GM23338 (cell line): ENCODE measurements at regions not wholly inside any gene's neighbourhood (a gene's known extent, or its start where the extent isn't known, plus 50 kb on each side); places are given as distances from the start of the nearest gene placed in this dataset.

Experiments used
- ATAC-seq: fragments of 200-7000 bp; cut with Tn5 transposase; 3 replicates; pipeline ENCODE4 v1.9.1; 2020
- DNase-seq: peaks from one replicate; pipeline ENCODE4 v3.0.0-alpha.2; 2015; ENCODE audit warnings: low spot score
- H2AFZ ChIP-seq: fragments of 200-600 bp; sonication (generic); 2 replicates; pipeline ENCODE4 v1.8.0; 2016; ENCODE audit warnings: antibody characterized with exemption, mild to moderate bottlenecking, moderate library complexity
- H3F3A ChIP-seq: fragments of 200-600 bp; sonication (generic); replicated peaks from 2 replicates; pipeline ENCODE4 v1.8.0; 2017; ENCODE audit warnings: antibody characterized with exemption, mixed run types, low read depth
- H3K27ac ChIP-seq: fragments of 200-600 bp; sonication (generic); 2 replicates; pipeline ENCODE4 v1.6.1; 2016; ENCODE audit warnings: low read depth
- H3K27me3 ChIP-seq: fragments of 200-600 bp; sonication (generic); 2 replicates; pipeline ENCODE4 v1.8.0; 2016; ENCODE audit warnings: mild to moderate bottlenecking, mixed run types, moderate library complexity; ENCODE audit not compliant: insufficient read depth
- H3K36me3 ChIP-seq: fragments of 200-600 bp; sonication (generic); 2 replicates; pipeline ENCODE4 v1.8.0; 2016; ENCODE audit warnings: mild to moderate bottlenecking; ENCODE audit not compliant: insufficient read depth
- H3K4me1 ChIP-seq: fragments of 200-600 bp; sonication (generic); 2 replicates; pipeline ENCODE4 v1.8.0; 2016; ENCODE audit warnings: mild to moderate bottlenecking, moderate library complexity; ENCODE audit not compliant: insufficient read depth
- H3K4me2 ChIP-seq: fragments of 200-600 bp; sonication (generic); 2 replicates; pipeline ENCODE4 v1.7.1; 2017; ENCODE audit warnings: mixed run types
- H3K4me3 ChIP-seq: fragments of 200-600 bp; sonication (generic); 2 replicates; pipeline ENCODE4 v1.6.1; 2016; ENCODE audit warnings: mixed run types
- H3K79me2 ChIP-seq: fragments of 200-600 bp; sonication (generic); replicated peaks from 2 replicates; pipeline ENCODE4 v1.8.0; 2017; ENCODE audit warnings: mild to moderate bottlenecking; ENCODE audit not compliant: insufficient read depth
- H3K9me2 ChIP-seq: fragments of 200-600 bp; sonication (generic); 2 replicates; pipeline ENCODE4 v1.8.0; 2017; ENCODE audit not compliant: insufficient read depth
- H4K20me1 ChIP-seq: fragments of 200-600 bp; sonication (generic); replicated peaks from 2 replicates; pipeline ENCODE4 v1.8.0; 2017; ENCODE audit warnings: mild to moderate bottlenecking; ENCODE audit not compliant: insufficient read depth
- H3K27ac Mint-ChIP-seq: 2 replicates; pipeline ENCODE4 v1.8.0; 2020; ENCODE audit warnings: inconsistent platforms, mild to moderate bottlenecking, moderate library complexity, mixed read lengths
- H3K27me3 Mint-ChIP-seq: 3 replicates; pipeline ENCODE4 v1.8.0; 2022; ENCODE audit warnings: low read depth, mild to moderate bottlenecking, moderate library complexity, mixed read lengths, inconsistent platforms; ENCODE audit not compliant: insufficient read depth, poor library complexity
- H3K36me3 Mint-ChIP-seq: 3 replicates; pipeline ENCODE4 v1.8.0; 2021; ENCODE audit warnings: low read depth, mild to moderate bottlenecking, inconsistent platforms, moderate library complexity, mixed read lengths
- H3K4me1 Mint-ChIP-seq: 3 replicates; pipeline ENCODE4 v1.8.0; 2020; ENCODE audit warnings: mild to moderate bottlenecking, inconsistent platforms, mixed read lengths
- H3K4me3 Mint-ChIP-seq: 3 replicates; pipeline ENCODE4 v1.8.0; 2021; ENCODE audit warnings: moderate library complexity, mild to moderate bottlenecking, inconsistent platforms, mixed read lengths
- H3K9me3 Mint-ChIP-seq: 3 replicates; pipeline ENCODE4 v1.8.0; 2020; ENCODE audit warnings: moderate library complexity, mild to moderate bottlenecking, inconsistent platforms, mixed read lengths
- CREB1 ChIP-seq: fragments of 250-450 bp; sonication (Bioruptor Pico); IDR thresholded peaks from 2 replicates; pipeline ENCODE4 v1.5.0; 2020; ENCODE audit warnings: low read depth, mild to moderate bottlenecking, moderate library complexity
- JUNB ChIP-seq: IDR thresholded peaks from one replicate; pipeline ENCODE4 v1.6.1; 2016; ENCODE audit warnings: antibody characterized with exemption; ENCODE audit not compliant: unreplicated experiment
- NANOG ChIP-seq: IDR thresholded peaks from 2 replicates; pipeline ENCODE4 v1.6.1; 2016; ENCODE audit warnings: antibody characterized with exemption, borderline replicate concordance
- REST ChIP-seq: IDR thresholded peaks from one replicate; pipeline ENCODE4 v1.6.1; 2018; ENCODE audit warnings: antibody characterized with exemption; ENCODE audit not compliant: unreplicated experiment
- ZNF114 ChIP-seq: fragments of 250-450 bp; sonication (Bioruptor Pico); IDR thresholded peaks from 2 replicates; pipeline ENCODE4 v1.5.0; 2020; ENCODE audit warnings: mild to moderate bottlenecking, moderate library complexity
- ZNF331 ChIP-seq: fragments of 250-450 bp; sonication (Bioruptor Pico); IDR thresholded peaks from 2 replicates; pipeline ENCODE4 v1.5.0; 2020; ENCODE audit warnings: low read depth, mild to moderate bottlenecking, moderate library complexity
- ZNF462 ChIP-seq: fragments of 250-450 bp; sonication (Bioruptor Pico); IDR thresholded peaks from 2 replicates; pipeline ENCODE4 v1.5.0; 2020; ENCODE audit warnings: mild to moderate bottlenecking, moderate library complexity

GRCh38 chr5:171569065-171569712, 149.7 kb downstream of the FGF18 start:
- H3K4me1 Mint-ChIP-seq = peaks cover 9% of the 10 kb centered on the region
- H3K4me3 ChIP-seq = no peak overlapping the region
- no peak for ATAC-seq

More at GRCh38 chr5:171569065-171569712, 149.7 kb downstream of the FGF18 start:
- H3K27ac ChIP-seq = no peak overlapping the region
- H3K27me3 ChIP-seq = no peaks in the 10 kb centered on the region
- no peaks in the 10 kb centered on the region for H4K20me1 ChIP-seq
- no peak for DNase-seq
- no peaks in the 10 kb centered on the region for H3K79me2 ChIP-seq
- H2AFZ ChIP-seq = no peak overlapping the region
- peaks cover 6% of the 10 kb centered on the region; the same call in 1 of the 2 replicates for H3K4me1 ChIP-seq
- no peaks in the 10 kb centered on the region for H3K36me3 ChIP-seq
- TF ChIP-seq CREB1 (CRISPR knock-in tag) (no peak), REST (no peak), NANOG (no peak), ZNF114 (CRISPR knock-in tag) (no peak), ZNF462 (CRISPR knock-in tag) (no peak), ZNF331 (CRISPR knock-in tag) (no peak), JUNB (no peak)
- peaks cover 20% of the 10 kb centered on the region for H3K36me3 Mint-ChIP-seq
- H3K4me3 Mint-ChIP-seq = no peak overlapping the region
- H3K9me2 ChIP-seq = no peaks in the 10 kb centered on the region
- peaks cover 44% of the 10 kb centered on the region for H3K9me3 Mint-ChIP-seq
- peaks cover 3% of the 10 kb centered on the region for H3K27me3 Mint-ChIP-seq
- no peak overlapping the region for H3K27ac Mint-ChIP-seq
- H3F3A ChIP-seq = no peaks in the 10 kb centered on the region
- no peak overlapping the region for H3K4me2 ChIP-seq
